HG03025 (cell line): ENCODE measurements at regions not wholly inside any gene's neighbourhood (a gene's known extent, or its start where the extent isn't known, plus 50 kb on each side); places are given as distances from the start of the nearest gene placed in this dataset.
"Not testable (repeated sequence)": the region's sequence is repeated elsewhere in the genome, so short reads cannot be mapped to it uniquely, and the experiment has no call there.

Experiments
- ATAC-seq: cut with Tn5 transposase; IDR thresholded peaks from one replicate; pipeline ENCODE4 v1.9.1; 2021; ENCODE audit warnings: mild to moderate bottlenecking, moderate library complexity; ENCODE audit not compliant: unreplicated experiment, low FRiP score

GRCh38 chr2:236367506-236368289 lies 103.5 kb upstream of the ASB18 start:
- no peak for ATAC-seq

- ATAC-seq: no peak
These were observed 105.5 kb upstream of the ASB18 start for GRCh38 chr2:236369661-236370062.

GRCh38 chr2:236370847-236371409 lies 106.7 kb upstream of the ASB18 start:
- no peak for ATAC-seq

- no peak for ATAC-seq
These were observed 111.8 kb upstream of the ASB18 start for GRCh38 chr2:236375973-236376476.

- ATAC-seq: no peak
These were observed 112.5 kb upstream of the ASB18 start for GRCh38 chr2:236376566-236377244.

GRCh38 chr2:236380051-236380612 lies 115.9 kb upstream of the ASB18 start:
- no peak for ATAC-seq

GRCh38 chr2:236381253-236381652 lies 117.0 kb upstream of the ASB18 start:
- ATAC-seq: not testable (repeated sequence)

GRCh38 chr2:236389284-236390216 lies 125.3 kb upstream of the ASB18 start:
- ATAC-seq: not testable (repeated sequence)

- ATAC-seq: no peak
These were observed 128.9 kb upstream of the ASB18 start for GRCh38 chr2:236393101-236393500.

GRCh38 chr2:236393581-236393980 lies 129.4 kb upstream of the ASB18 start:
- ATAC-seq: no peak

- ATAC-seq: no peak
These were observed 130.4 kb upstream of the ASB18 start for GRCh38 chr2:236394571-236394970.

- ATAC-seq: no peak
These were observed 130.9 kb upstream of the ASB18 start for GRCh38 chr2:236395067-236395466.

- ATAC-seq: no peak
These were observed 132.7 kb upstream of the ASB18 start for GRCh38 chr2:236396818-236397350.

GRCh38 chr2:236397681-236398080 lies 133.5 kb upstream of the ASB18 start:
- ATAC-seq: no peak

GRCh38 chr2:236399409-236399808 lies 135.2 kb upstream of the ASB18 start:
- no peak for ATAC-seq

- ATAC-seq: no peak
These were observed 135.9 kb upstream of the ASB18 start for GRCh38 chr2:236400046-236400574.

GRCh38 chr2:236400594-236401360 lies 136.6 kb upstream of the ASB18 start:
- no peak for ATAC-seq

- ATAC-seq: no peak
These were observed 138.0 kb upstream of the ASB18 start for GRCh38 chr2:236402033-236402790.
